ENCODE measurements at regions not wholly inside any gene's neighbourhood (a gene's known extent, or its start where the extent isn't known, plus 50 kb on each side); places are given as distances from the start of the nearest gene placed in this dataset.
"Not testable (repeated sequence)": the region's sequence is repeated elsewhere in the genome, so short reads cannot be mapped to it uniquely, and the experiment has no call there.

DNA sequence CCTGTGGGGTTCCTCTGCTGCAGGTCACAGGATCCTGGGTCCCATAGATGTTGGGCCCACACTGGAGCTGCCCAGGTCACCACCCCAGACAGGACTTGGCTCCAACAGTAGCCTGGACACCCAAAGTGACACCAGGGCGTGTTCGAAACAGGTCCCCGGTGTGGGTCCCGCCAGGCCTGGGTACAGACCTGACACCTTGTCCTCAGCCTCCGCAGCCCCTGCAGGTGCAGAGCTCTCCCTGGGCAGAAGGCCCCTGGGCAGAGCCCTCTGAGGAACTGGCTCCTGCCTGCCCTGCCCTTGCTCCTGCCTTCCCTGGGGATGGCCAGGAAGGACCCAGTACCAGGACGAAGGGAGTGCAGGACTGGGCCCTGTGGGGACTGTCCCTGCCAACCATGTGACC, 50.3 kb upstream of the GOLGA6L6 start:
- TF ChIP-seq, protein P1, sequence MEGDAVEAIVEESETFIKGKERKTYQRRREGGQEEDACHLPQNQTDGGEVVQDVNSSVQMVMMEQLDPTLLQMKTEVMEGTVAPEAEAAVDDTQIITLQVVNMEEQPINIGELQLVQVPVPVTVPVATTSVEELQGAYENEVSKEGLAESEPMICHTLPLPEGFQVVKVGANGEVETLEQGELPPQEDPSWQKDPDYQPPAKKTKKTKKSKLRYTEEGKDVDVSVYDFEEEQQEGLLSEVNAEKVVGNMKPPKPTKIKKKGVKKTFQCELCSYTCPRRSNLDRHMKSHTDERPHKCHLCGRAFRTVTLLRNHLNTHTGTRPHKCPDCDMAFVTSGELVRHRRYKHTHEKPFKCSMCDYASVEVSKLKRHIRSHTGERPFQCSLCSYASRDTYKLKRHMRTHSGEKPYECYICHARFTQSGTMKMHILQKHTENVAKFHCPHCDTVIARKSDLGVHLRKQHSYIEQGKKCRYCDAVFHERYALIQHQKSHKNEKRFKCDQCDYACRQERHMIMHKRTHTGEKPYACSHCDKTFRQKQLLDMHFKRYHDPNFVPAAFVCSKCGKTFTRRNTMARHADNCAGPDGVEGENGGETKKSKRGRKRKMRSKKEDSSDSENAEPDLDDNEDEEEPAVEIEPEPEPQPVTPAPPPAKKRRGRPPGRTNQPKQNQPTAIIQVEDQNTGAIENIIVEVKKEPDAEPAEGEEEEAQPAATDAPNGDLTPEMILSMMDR (IDR thresholded peaks at IDR 0.05; ENCODE audit: low read length): not testable (repeated sequence)
- not testable (repeated sequence) for TF ChIP-seq EZH2phosphoT487 (IDR thresholded peaks at IDR 0.05; ENCODE audit: low read length)

Data from MM.1S (cell line).